ENCODE measurements at regions not wholly inside any gene's neighbourhood (a gene's known extent, or its start where the extent isn't known, plus 50 kb on each side); places are given as distances from the start of the nearest gene placed in this dataset.
"Not testable (repeated sequence)": the region's sequence is repeated elsewhere in the genome, so short reads cannot be mapped to it uniquely, and the experiment has no call there.

DNA sequence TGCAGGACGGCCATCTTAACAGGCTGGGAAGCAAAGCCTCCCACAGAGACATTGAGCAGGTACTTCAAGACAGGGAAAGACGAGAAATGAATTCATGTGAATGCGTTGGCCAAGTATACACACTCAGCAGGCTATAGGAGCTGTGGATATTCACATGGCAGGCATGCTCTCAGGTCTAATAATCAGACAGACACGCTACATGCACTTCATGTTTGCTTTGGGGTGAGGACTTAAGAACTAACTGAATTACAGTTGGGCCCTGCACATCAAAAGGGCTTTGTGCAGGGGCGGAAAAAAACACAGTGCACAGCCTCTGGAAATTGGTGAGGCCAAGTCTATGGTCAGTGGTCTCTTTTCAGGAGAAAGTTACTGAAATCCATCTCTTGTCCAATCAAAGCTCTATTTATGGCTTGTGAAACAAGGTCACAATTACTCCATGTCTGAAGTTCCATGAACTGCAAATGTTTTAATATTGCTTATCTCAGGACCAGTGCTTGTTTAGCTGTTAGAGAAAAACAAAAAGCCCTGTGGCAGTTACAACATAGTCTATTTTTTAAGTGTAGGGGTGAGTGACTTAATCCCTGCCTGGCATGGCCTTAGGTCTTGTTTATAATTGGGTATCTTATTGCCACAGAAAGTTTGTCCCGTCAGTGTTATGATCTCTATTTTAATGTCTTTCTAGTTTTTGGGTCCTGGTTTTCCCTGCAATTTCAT, 100.6 kb upstream of the GOLGA6L6 start:
- no peak overlapping the region for H3K4me3 ChIP-seq
- no peak for DNase-seq (ENCODE audit: low spot score)
- TF ChIP-seq, protein P1, sequence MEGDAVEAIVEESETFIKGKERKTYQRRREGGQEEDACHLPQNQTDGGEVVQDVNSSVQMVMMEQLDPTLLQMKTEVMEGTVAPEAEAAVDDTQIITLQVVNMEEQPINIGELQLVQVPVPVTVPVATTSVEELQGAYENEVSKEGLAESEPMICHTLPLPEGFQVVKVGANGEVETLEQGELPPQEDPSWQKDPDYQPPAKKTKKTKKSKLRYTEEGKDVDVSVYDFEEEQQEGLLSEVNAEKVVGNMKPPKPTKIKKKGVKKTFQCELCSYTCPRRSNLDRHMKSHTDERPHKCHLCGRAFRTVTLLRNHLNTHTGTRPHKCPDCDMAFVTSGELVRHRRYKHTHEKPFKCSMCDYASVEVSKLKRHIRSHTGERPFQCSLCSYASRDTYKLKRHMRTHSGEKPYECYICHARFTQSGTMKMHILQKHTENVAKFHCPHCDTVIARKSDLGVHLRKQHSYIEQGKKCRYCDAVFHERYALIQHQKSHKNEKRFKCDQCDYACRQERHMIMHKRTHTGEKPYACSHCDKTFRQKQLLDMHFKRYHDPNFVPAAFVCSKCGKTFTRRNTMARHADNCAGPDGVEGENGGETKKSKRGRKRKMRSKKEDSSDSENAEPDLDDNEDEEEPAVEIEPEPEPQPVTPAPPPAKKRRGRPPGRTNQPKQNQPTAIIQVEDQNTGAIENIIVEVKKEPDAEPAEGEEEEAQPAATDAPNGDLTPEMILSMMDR (IDR thresholded peaks at IDR 0.05) = no peak
- no peak overlapping the region for H3K27ac ChIP-seq

- not testable (repeated sequence) for H3K4me3 ChIP-seq; H3K27ac ChIP-seq; DNase-seq (ENCODE audit: low spot score)
These were observed 98.8 kb upstream of the GOLGA6L6 start for GRCh38 chr15:20640427-20640826.

GRCh38 chr15:20639224-20639623, 97.6 kb upstream of the GOLGA6L6 start:
- DNase-seq (ENCODE audit: low spot score); H3K27ac ChIP-seq; H3K4me3 ChIP-seq: not testable (repeated sequence)

GRCh38 chr15:20637499-20637898, 95.9 kb upstream of the GOLGA6L6 start:
- H3K4me3 ChIP-seq; DNase-seq (ENCODE audit: low spot score); H3K27ac ChIP-seq: not testable (repeated sequence)

DNA sequence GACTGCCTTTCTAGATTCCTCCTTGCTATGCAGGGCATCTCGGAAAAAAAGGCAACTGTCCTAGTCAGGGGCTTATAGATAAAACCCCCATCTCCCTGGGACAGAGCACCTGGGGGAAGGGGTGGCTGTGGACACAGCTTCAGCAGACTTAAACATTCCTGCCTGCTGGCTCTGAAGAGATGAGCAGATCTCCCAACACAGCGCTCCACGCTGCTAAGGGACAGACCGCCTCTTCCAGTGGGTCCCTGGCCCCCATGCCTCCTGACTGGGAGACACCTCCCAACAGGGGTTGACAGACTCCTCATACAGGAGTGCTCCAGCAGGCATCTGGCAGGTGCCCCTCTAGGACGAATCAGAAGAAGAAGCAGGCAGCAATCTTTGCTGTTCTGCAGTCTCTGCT, 87.9 kb upstream of the GOLGA6L6 start:
- not testable (repeated sequence) for DNase-seq (ENCODE audit: low spot score); H3K27ac ChIP-seq; H3K4me3 ChIP-seq

DNA sequence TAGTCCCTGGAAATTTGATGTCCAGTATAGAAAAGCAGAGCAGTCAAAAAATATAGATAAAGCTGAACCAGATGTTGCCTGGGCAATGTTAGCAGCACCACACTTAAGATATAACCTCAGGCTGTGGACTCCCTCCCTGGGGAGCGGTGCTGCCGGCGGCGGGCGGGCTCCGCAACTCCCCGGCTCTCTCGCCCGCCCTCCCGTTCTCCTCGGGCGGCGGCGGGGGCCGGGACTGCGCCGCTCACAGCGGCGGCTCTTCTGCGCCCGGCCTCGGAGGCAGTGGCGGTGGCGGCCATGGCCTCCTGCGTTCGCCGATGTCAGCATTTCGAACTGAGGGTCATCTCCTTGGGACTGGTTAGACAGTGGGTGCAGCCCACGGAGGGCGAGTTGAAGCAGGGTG, 86.9 kb upstream of the GOLGA6L6 start:
- not testable (repeated sequence) for H3K4me3 ChIP-seq; H3K27ac ChIP-seq; DNase-seq (ENCODE audit: low spot score)

DNA sequence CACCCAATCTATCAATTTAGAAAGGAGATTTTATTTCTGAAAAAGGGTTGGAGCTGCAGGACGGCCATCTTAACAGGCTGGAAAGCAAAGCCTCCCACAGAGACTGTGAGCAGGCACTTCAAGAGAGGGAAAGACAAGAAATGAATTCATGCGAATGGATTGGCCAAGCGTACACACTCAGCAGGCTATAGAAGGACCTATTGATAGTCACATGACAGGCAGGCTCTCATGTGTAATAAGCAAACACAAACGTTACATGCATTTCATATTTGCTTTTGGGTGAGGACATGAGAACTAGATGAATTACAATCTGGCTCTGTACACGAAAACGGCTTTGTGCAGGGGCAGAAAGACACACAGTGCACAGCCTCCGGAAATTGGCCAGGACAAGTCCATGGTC, 83.9 kb upstream of the GOLGA6L6 start:
- not testable (repeated sequence) for H3K4me3 ChIP-seq; DNase-seq (ENCODE audit: low spot score); H3K27ac ChIP-seq

DNA sequence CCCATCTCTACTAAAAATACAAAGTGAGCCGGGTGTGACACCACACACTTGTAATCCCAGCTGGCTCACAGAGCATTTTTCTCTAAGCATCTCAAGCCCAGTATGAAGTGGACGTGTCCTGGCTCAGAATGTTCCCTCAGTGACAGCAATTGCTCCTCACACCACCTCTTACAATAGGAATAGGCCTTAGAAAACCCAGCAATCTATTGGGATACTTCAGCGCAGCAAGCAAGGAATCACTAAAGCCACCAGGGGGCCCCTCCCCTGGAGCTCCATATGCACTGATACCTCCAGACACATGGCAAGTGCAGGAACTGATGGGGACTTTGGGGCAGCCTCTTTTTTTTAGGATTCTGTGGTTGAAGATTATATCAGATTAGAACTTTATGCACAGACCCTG, 82.5 kb upstream of the GOLGA6L6 start:
- not testable (repeated sequence) for DNase-seq (ENCODE audit: low spot score); H3K4me3 ChIP-seq

DNA sequence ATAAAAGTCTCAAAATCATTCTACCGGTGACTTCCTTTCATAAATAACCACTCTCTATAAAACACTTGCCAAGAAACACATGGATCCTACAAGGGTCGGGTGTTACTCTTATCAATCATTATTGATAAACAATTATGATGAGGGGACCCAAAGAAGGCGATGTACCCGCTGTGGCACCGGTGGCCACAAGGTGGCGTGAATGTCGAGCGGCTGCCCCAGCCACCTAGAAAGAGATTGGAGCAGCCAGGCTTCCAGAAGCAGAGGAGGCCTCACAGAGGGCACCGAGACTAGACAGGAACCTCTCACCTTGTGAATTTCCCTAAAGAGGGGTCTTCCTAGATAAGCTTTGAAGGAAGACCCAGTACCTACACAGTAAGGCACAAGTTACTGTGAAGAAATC, 80.5 kb upstream of the GOLGA6L6 start:
- not testable (repeated sequence) for H3K27ac ChIP-seq; H3K4me3 ChIP-seq; DNase-seq (ENCODE audit: low spot score)

More for the DNA sequence above, 82.5 kb upstream of the GOLGA6L6 start:
- H3K27ac ChIP-seq = not testable (repeated sequence)

DNA sequence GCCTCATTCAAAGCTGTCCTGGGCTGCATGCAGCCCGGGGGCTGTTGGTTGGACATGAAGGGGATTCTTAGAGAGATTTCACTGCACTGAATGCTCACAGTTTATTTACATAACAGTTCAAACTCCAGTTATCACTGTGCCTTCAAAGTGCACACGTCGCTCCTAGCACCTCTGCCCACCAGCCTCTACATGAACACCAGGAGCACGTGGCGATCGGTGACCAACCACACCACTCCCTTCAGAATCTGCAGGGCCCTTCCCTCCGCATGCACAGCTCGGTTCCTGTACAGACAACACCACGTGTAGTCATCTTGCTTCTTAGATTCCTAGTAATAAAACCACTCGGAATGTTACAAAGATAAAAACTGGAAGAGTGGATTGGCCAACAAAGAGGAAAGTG, 72.9 kb upstream of the GOLGA6L6 start:
- not testable (repeated sequence) for H3K4me3 ChIP-seq

GRCh38 chr15:20612796-20613195, 71.2 kb upstream of the GOLGA6L6 start:
- not testable (repeated sequence) for H3K4me3 ChIP-seq
- DNase-seq (ENCODE audit: low spot score) = peak; percentile 19

More for the DNA sequence above, 72.9 kb upstream of the GOLGA6L6 start:
- H3K27ac ChIP-seq; DNase-seq (ENCODE audit: low spot score): not testable (repeated sequence)

DNA sequence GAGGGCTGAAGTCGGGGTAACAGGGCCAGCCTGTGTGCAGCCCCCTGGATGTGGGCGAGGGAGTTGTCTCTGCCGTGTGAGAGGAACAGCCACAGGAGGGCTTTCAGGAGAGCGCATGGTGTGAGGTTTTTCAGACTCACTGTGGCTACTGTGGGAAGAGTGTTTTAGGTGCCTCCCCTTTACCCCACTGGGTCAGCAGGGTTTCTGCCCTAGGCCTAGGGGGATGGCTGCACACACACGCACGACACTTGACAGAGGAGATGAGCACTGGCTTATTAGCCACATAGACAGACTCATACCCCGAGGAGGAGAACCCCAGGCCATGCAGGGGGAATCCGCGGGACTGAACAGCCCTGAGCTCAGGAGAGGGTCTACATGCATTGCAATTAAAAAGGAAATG, 70.8 kb upstream of the GOLGA6L6 start:
- DNase-seq (ENCODE audit: low spot score) = peak; percentile 19
- not testable (repeated sequence) for H3K27ac ChIP-seq, H3K4me3 ChIP-seq

More at GRCh38 chr15:20612796-20613195, 71.2 kb upstream of the GOLGA6L6 start:
- H3K27ac ChIP-seq = not testable (repeated sequence)

GRCh38 chr15:20611667-20612290, 70.2 kb upstream of the GOLGA6L6 start:
- H3K27ac ChIP-seq; DNase-seq (ENCODE audit: low spot score); H3K4me3 ChIP-seq: not testable (repeated sequence)

DNA sequence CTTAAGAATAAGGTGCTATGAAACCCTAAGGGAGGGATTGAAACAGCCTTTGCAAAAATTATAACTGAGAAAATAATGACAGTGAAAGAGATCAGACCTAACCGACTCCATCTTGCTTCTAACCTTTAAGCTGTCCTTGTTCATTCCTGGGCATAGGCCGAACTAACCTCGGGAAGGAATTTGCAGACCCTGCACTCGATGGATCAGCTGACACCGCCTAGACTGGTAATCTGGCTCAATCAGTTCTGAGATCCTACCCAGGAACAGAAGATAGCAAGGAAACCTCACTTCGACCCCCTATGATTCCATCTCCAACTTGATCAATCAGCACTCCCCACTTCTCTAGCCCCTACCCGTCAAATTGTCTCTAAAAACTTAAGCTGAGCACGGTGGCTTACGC, 66.6 kb upstream of the GOLGA6L6 start:
- DNase-seq (ENCODE audit: low spot score); H3K4me3 ChIP-seq; H3K27ac ChIP-seq: not testable (repeated sequence)

GRCh38 chr15:20597245-20597644, 55.6 kb upstream of the GOLGA6L6 start:
- DNase-seq (ENCODE audit: low spot score) = not testable (repeated sequence)

DNA sequence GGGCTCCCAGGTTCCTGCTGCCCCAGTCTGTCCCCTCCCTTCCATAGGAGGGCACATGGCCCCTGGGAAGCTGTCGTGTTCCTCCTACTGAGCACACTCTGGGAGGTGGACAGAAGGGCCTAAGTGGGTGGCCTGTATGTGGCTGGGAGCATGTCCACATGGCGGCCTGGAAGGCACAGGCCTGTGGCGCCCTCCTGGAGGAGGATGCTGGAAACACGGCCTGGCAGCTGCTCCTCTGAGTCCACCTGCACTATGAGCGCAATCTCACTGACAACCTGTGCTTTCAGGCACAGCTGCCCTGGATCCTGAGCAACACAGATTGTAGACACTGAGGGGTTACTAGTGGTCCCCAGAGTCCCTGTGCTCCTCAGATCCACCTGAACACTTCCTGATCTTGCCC, 52.6 kb upstream of the GOLGA6L6 start:
- not testable (repeated sequence) for DNase-seq (ENCODE audit: low spot score); H3K27ac ChIP-seq; H3K4me3 ChIP-seq

More at GRCh38 chr15:20597245-20597644, 55.6 kb upstream of the GOLGA6L6 start:
- not testable (repeated sequence) for H3K4me3 ChIP-seq, H3K27ac ChIP-seq

GRCh38 chr15:20591936-20592335, 50.3 kb upstream of the GOLGA6L6 start:
- H3K4me3 ChIP-seq; DNase-seq (ENCODE audit: low spot score); H3K27ac ChIP-seq: not testable (repeated sequence)
